ENCODE measurements at regions not wholly inside any gene's neighbourhood (a gene's known extent, or its start where the extent isn't known, plus 50 kb on each side); places are given as distances from the start of the nearest gene placed in this dataset.

GRCh38 chr1:4565801-4566449, 88.5 kb upstream of the AJAP1 start:
- Histone ChIP-seq H3K27ac (no peak overlapping the region), H3K27me3 (peaks cover 10% of the 10 kb centered on the region), H3K9me3 (no peaks in the 10 kb centered on the region), H3K4me3 (ENCODE audit: low read depth in 1 of 2, low read length in 1 of 2) (no peak overlapping the region), H3K4me1 (ENCODE audit: control insufficient read depth in 1 of 2, insufficient read depth in 1 of 2, low read depth in 1 of 2, low read length in 1 of 2) (no peaks in the 10 kb centered on the region), H3K36me3 (no peaks in the 10 kb centered on the region)
- no peak for TF ChIP-seq CTCF (IDR thresholded peaks at IDR 0.05)

- no peak overlapping the region for H3K4me3 ChIP-seq (ENCODE audit: low read depth in 1 of 2, low read length in 1 of 2)
- no peak for TF ChIP-seq CTCF (IDR thresholded peaks at IDR 0.05)
- no peaks in the 10 kb centered on the region for H3K27me3 ChIP-seq
- H3K9me3 ChIP-seq, result no peaks in the 10 kb centered on the region
- no peak overlapping the region for H3K27ac ChIP-seq
- H3K36me3 ChIP-seq, result no peaks in the 10 kb centered on the region
- no peaks in the 10 kb centered on the region for H3K4me1 ChIP-seq (ENCODE audit: control insufficient read depth in 1 of 2, insufficient read depth in 1 of 2, low read depth in 1 of 2, low read length in 1 of 2)
These were observed 83.1 kb upstream of the AJAP1 start for GRCh38 chr1:4571263-4571662.

- Histone ChIP-seq H3K36me3 (no peaks in the 10 kb centered on the region), H3K4me1 (ENCODE audit: control insufficient read depth in 1 of 2, insufficient read depth in 1 of 2, low read depth in 1 of 2, low read length in 1 of 2) (no peaks in the 10 kb centered on the region), H3K27ac (no peak overlapping the region), H3K9me3 (no peaks in the 10 kb centered on the region), H3K4me3 (ENCODE audit: low read depth in 1 of 2, low read length in 1 of 2) (no peak overlapping the region), H3K27me3 (no peaks in the 10 kb centered on the region)
- TF ChIP-seq CTCF (IDR thresholded peaks at IDR 0.05), result no peak
These were observed 80.9 kb upstream of the AJAP1 start for GRCh38 chr1:4573526-4573925.

DNA sequence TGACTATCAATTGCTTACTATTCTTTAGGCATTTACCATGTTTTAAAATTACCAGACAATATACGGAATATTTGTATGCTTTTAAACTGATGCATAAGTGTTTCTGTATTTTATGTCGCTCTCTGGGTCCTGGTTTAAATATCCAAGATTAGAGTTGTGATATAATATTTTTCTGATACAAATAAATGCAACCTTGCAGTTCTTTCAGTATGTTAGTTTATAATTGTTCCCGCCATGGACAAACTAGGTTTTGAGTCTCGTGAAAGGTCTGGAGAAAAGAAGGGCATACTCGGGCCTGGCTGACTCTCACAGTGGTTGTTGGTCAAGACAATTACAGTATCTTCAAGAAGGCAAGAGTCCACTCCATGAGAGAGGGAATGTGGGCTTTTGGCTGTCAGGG, 72.6 kb upstream of the AJAP1 start:
- Histone ChIP-seq H3K4me1 (ENCODE audit: control insufficient read depth in 1 of 2, insufficient read depth in 1 of 2, low read depth in 1 of 2, low read length in 1 of 2) (no peaks in the 10 kb centered on the region), H3K27me3 (peaks cover 29% of the 10 kb centered on the region), H3K9me3 (no peaks in the 10 kb centered on the region), H3K27ac (no peak overlapping the region), H3K36me3 (no peaks in the 10 kb centered on the region), H3K4me3 (ENCODE audit: low read depth in 1 of 2, low read length in 1 of 2) (no peak overlapping the region)
- TF ChIP-seq CTCF (IDR thresholded peaks at IDR 0.05), result no peak

- Histone ChIP-seq H3K27ac (no peak overlapping the region), H3K27me3 (peaks cover 33% of the 10 kb centered on the region), H3K9me3 (no peaks in the 10 kb centered on the region), H3K4me1 (ENCODE audit: control insufficient read depth in 1 of 2, insufficient read depth in 1 of 2, low read depth in 1 of 2, low read length in 1 of 2) (no peaks in the 10 kb centered on the region), H3K36me3 (no peaks in the 10 kb centered on the region), H3K4me3 (ENCODE audit: low read depth in 1 of 2, low read length in 1 of 2) (no peak overlapping the region)
- TF ChIP-seq CTCF (IDR thresholded peaks at IDR 0.05), result no peak
These were observed 70.0 kb upstream of the AJAP1 start for GRCh38 chr1:4584449-4584848.

DNA sequence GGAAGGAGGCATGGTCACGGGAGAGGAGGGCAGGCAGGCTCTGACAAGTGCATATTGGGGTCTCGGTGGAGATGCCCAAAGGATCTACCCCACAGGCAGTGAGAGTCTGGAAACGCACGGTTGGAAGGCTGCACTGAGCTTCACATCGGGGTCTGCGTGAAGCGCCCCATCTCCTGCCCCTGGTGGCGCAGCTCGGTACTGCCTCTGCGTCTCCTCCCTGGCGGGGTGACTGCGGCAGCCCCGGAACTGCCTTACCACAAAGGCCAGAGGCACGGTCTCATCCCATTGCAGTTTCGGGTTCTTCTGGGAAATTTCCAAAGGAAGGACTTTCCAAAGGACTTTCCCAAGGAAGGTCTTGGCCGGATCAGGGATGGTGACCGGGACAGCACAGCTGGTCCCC, 69.2 kb upstream of the AJAP1 start:
- Histone ChIP-seq H3K9me3 (no peaks in the 10 kb centered on the region), H3K4me1 (ENCODE audit: control insufficient read depth in 1 of 2, insufficient read depth in 1 of 2, low read depth in 1 of 2, low read length in 1 of 2) (no peaks in the 10 kb centered on the region), H3K27me3 (peaks cover 33% of the 10 kb centered on the region), H3K36me3 (no peaks in the 10 kb centered on the region), H3K4me3 (ENCODE audit: low read depth in 1 of 2, low read length in 1 of 2) (no peak overlapping the region), H3K27ac (no peak overlapping the region)
- no peak for TF ChIP-seq CTCF (IDR thresholded peaks at IDR 0.05)

All from neutrophil (primary cell).